Caco-2 (cell line): ENCODE measurements at regions not wholly inside any gene's neighbourhood (a gene's known extent, or its start where the extent isn't known, plus 50 kb on each side); places are given as distances from the start of the nearest gene placed in this dataset.

ENCODE experiments used
- BruUV-seq: library from RNA; stranded (reverse); fragments of 400-500 nt; replicated peaks from 2 replicates; lab custom pipeline; 2021; lab: Mats Ljungman, UMichigan
- CTCF ChIA-PET: fragments of 300-600 bp; sonication (Branson Sonifier 250); formaldehyde crosslinking; loops from one replicate; lab custom pipeline; 2022; ENCODE audit warnings: antibody characterized with exemption; lab: Charles Lee
- POLR2A ChIA-PET: fragments of 300-600 bp; sonication (Branson Sonifier 250); formaldehyde crosslinking; loops from one replicate; lab custom pipeline; 2022; ENCODE audit warnings: antibody characterized with exemption; lab: Charles Lee
- DNase-seq, 2 experiments: peaks; one replicate each; pipeline versions ENCODE4 v3.0.0 to v3.0.0-alpha.2; 2020 to 2022
- H3K27me3 ChIP-seq: replicated peaks from 2 replicates; pipeline ENCODE4 v1.6.0; 2011; ENCODE audit warnings: low read length; ENCODE audit not compliant: control insufficient read depth, insufficient read depth
- H3K36me3 ChIP-seq: 2 replicates; pipeline ENCODE4 v1.5.1; 2011; ENCODE audit warnings: low read length; ENCODE audit not compliant: control insufficient read depth, insufficient read depth
- H3K4me1 ChIP-seq: fragments of 250-450 bp; sonication (Bioruptor Pico); 2 replicates; pipeline ENCODE4 v1.5.1; 2020; ENCODE audit warnings: mild to moderate bottlenecking
- H3K4me3 ChIP-seq: 2 replicates; pipeline ENCODE4 v1.5.1; 2011; ENCODE audit warnings: low read depth, mild to moderate bottlenecking, control low read depth, low read length
- H3K9me3 ChIP-seq: fragments of 250-450 bp; sonication (Bioruptor Pico); 2 replicates; pipeline ENCODE4 v1.5.1; 2020; ENCODE audit warnings: mild to moderate bottlenecking, moderate library complexity
- H3K27ac Mint-ChIP-seq: one replicate; pipeline ENCODE4 v1.8.0; 2022; ENCODE audit warnings: mixed read lengths; ENCODE audit not compliant: unreplicated experiment
- H3K27me3 Mint-ChIP-seq: one replicate; pipeline ENCODE4 v1.8.0; 2022; ENCODE audit warnings: mixed read lengths; ENCODE audit not compliant: insufficient read depth, unreplicated experiment
- H3K36me3 Mint-ChIP-seq: one replicate; pipeline ENCODE4 v1.8.0; 2022; ENCODE audit warnings: mild to moderate bottlenecking, mixed read lengths; ENCODE audit not compliant: insufficient read depth, unreplicated experiment
- H3K4me1 Mint-ChIP-seq: one replicate; pipeline ENCODE4 v1.8.0; 2022; ENCODE audit warnings: low read depth, mixed read lengths; ENCODE audit not compliant: unreplicated experiment
- H3K4me3 Mint-ChIP-seq: one replicate; pipeline ENCODE4 v1.8.0; 2022; ENCODE audit warnings: mild to moderate bottlenecking, moderate library complexity, mixed read lengths; ENCODE audit not compliant: unreplicated experiment
- H3K9me3 Mint-ChIP-seq: one replicate; pipeline ENCODE4 v1.8.0; 2022; ENCODE audit warnings: mixed read lengths; ENCODE audit not compliant: unreplicated experiment
- CTCF ChIP-seq, 2 experiments: fragments of 200-600 bp in 1 of 2; IDR thresholded peaks; 1 replicate in 1 of 2; 2 replicates in 1 of 2; pipeline versions ENCODE4 v1.5.1 to v1.8.0; 2011 to 2022; ENCODE audit warnings: antibody characterized with exemption in 1 of 2, control low read depth in 1 of 2, inconsistent platforms in 1 of 2, low read depth in 1 of 2, low read length in 1 of 2, mild to moderate bottlenecking in 1 of 2, moderate library complexity in 1 of 2; ENCODE audit not compliant: insufficient read depth in 1 of 2, severe bottlenecking in 1 of 2, unreplicated experiment in 1 of 2
- intact Hi-C: fragments of 100-400 bp; cut with micrococcal nuclease; formaldehyde crosslinking; loops from one replicate; pipeline ENCODE4 v1.10.0; 2022; ENCODE audit not compliant: unreplicated experiment

- DNase-seq = no peak
- POLR2A ChIA-PET = interaction anchor here (0.6 kb wide), 1 partner anchor 229 kb away, joined by 4 read pairs; no protein-coding TSS in a partner anchor
- BruUV-seq = no TSS peak
These were observed 80.0 kb downstream of the NAV1 start for GRCh38 chr1:201618905-201619304.

GRCh38 chr1:201619513-201619912 lies 80.6 kb downstream of the NAV1 start:
- intact Hi-C loops = no loop called here
- Mint-ChIP-seq H3K27me3 (peaks cover 12% of the 10 kb centered on the region), H3K27ac (no peak overlapping the region), H3K4me1 (no peaks in the 10 kb centered on the region), H3K4me3 (no peak overlapping the region), H3K9me3 (no peaks in the 10 kb centered on the region), H3K36me3 (no peaks in the 10 kb centered on the region)
- Histone ChIP-seq H3K9me3 (no peaks in the 10 kb centered on the region), H3K27me3 (no peaks in the 10 kb centered on the region), H3K4me1 (no peaks in the 10 kb centered on the region), H3K4me3 (no peak overlapping the region), H3K36me3 (no peaks in the 10 kb centered on the region)
- BruUV-seq = no TSS peak
- no peak for DNase-seq
- ChIA-PET CTCF (no interaction called here), POLR2A (no interaction called here)
- no peak for TF ChIP-seq CTCF (IDR thresholded peaks at IDR 0.05; ENCODE audit: insufficient read depth in 1 of 2, low read depth in 1 of 2, low read length in 1 of 2, severe bottlenecking in 1 of 2, unreplicated experiment in 1 of 2)

More at GRCh38 chr1:201618905-201619304, 80.0 kb downstream of the NAV1 start:
- no peaks in the 10 kb centered on the region for H3K9me3 Mint-ChIP-seq
- intact Hi-C loops = no loop called here
- no peaks in the 10 kb centered on the region for H3K27me3 ChIP-seq
- no peaks in the 10 kb centered on the region for H3K4me1 Mint-ChIP-seq
- H3K9me3 ChIP-seq = no peaks in the 10 kb centered on the region
- H3K27me3 Mint-ChIP-seq = peaks cover 12% of the 10 kb centered on the region
- TF ChIP-seq CTCF (IDR thresholded peaks at IDR 0.05; ENCODE audit: insufficient read depth in 1 of 2, low read depth in 1 of 2, low read length in 1 of 2, severe bottlenecking in 1 of 2, unreplicated experiment in 1 of 2) = no peak
- CTCF ChIA-PET = no interaction called here
- no peaks in the 10 kb centered on the region for H3K36me3 Mint-ChIP-seq
- H3K36me3 ChIP-seq = no peaks in the 10 kb centered on the region
- H3K4me1 ChIP-seq = no peaks in the 10 kb centered on the region; the same call in 1 of the 2 replicates
- H3K4me3 ChIP-seq = no peak overlapping the region
- no peak overlapping the region for H3K4me3 Mint-ChIP-seq
- no peak overlapping the region for H3K27ac Mint-ChIP-seq

GRCh38 chr1:201622353-201622752 lies 83.4 kb downstream of the NAV1 start:
- intact Hi-C loops = no loop called here
- DNase-seq = no peak
- no peaks in the 10 kb centered on the region for H3K36me3 Mint-ChIP-seq
- Histone ChIP-seq H3K9me3 (no peaks in the 10 kb centered on the region), H3K27me3 (no peaks in the 10 kb centered on the region), H3K36me3 (no peaks in the 10 kb centered on the region), H3K4me1 (no peaks in the 10 kb centered on the region), H3K4me3 (no peak overlapping the region)
- BruUV-seq = no TSS peak
- no peaks in the 10 kb centered on the region for H3K9me3 Mint-ChIP-seq
- CTCF ChIA-PET = interaction anchor here (0.5 kb wide), 1 partner anchor 160 kb away, joined by 4 read pairs; no protein-coding TSS in a partner anchor
- no peaks in the 10 kb centered on the region for H3K4me1 Mint-ChIP-seq
- POLR2A ChIA-PET = no interaction called here
- no peak for TF ChIP-seq CTCF (IDR thresholded peaks at IDR 0.05; ENCODE audit: insufficient read depth in 1 of 2, low read depth in 1 of 2, low read length in 1 of 2, severe bottlenecking in 1 of 2, unreplicated experiment in 1 of 2)
- no peak overlapping the region for H3K4me3 Mint-ChIP-seq
- H3K27me3 Mint-ChIP-seq = peaks cover 12% of the 10 kb centered on the region
- H3K27ac Mint-ChIP-seq = no peak overlapping the region
